Right atrium auricular region (tissue), 2 donors: ENCODE measurements at regions not wholly inside any gene's neighbourhood (a gene's known extent, or its start where the extent isn't known, plus 50 kb on each side); places are given as distances from the start of the nearest gene placed in this dataset.

Source experiments
- DNase-seq: peaks from one replicate; pipeline ENCODE4 v3.0.0-alpha.2; 2019; ENCODE audit warnings: low spot score
- H3K27ac ChIP-seq, 2 donors: fragments of 200-600 bp; sonication (generic); 1 replicate in 1 of 2; 2 replicates in 1 of 2; pipeline ENCODE4 v1.5.1; 2016 to 2019
- H3K27me3 ChIP-seq, 2 donors: fragments of 200-600 bp; sonication (generic); one replicate each; pipeline versions ENCODE4 v1.5.1 to v1.6.0; 2017 to 2019
- H3K36me3 ChIP-seq: fragments of 200-600 bp; sonication (generic); one replicate; pipeline ENCODE4 v1.5.1; 2016
- H3K4me1 ChIP-seq, 2 donors: fragments of 200-600 bp; sonication (generic); one replicate each; pipeline versions ENCODE4 v1.5.1 to v1.6.0; 2017 to 2019
- H3K4me3 ChIP-seq, 2 donors: fragments of 200-600 bp; sonication (generic); 1 replicate in 1 of 2; 2 replicates in 1 of 2; pipeline ENCODE4 v1.5.1; 2017 to 2019; ENCODE audit warnings: mild to moderate bottlenecking in 1 of 2, moderate library complexity in 1 of 2
- H3K9me3 ChIP-seq, 2 donors: fragments of 200-600 bp; sonication (generic); one replicate each; pipeline ENCODE4 v1.5.1; 2019
- TF ChIP-seq, protein P1 (sequence below), 2 donors: fragments of 200-600 bp; sonication (generic); IDR thresholded peaks; one replicate each; pipeline ENCODE4 v1.5.1; 2019; ENCODE audit warnings: antibody characterized with exemption in 2 of 2

DNA sequence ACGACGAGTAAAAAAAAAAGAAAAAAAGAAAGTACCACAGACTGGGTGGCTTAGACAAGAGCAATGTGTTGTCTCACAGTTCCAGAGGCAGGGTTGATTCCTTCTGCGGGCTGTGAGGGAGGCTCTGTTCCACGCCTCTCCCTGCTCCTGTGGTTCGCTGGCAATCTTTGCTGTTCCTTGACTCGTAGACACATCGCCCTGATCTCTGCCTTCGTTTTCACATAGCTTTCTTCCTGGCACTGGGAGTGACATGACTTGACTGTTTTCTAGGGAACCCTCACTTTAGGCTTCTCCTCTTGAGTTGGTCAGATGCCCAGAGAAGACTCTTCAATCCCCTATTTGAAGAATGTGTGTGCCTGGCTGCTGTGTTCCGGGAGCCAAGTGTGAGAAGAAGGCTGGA lies 133.6 kb downstream of the TM2D1 start:
- Histone ChIP-seq H3K27ac (peak overlapping the region; percentile 19 to 52), H3K36me3 (no peaks in the 10 kb centered on the region), H3K9me3 (no peaks in the 10 kb centered on the region), H3K27me3 (no peaks in the 10 kb centered on the region), H3K4me1 (no peaks in the 10 kb centered on the region), H3K4me3 (peak overlapping the region; percentile 15 to 23)
- TF ChIP-seq, protein P1, sequence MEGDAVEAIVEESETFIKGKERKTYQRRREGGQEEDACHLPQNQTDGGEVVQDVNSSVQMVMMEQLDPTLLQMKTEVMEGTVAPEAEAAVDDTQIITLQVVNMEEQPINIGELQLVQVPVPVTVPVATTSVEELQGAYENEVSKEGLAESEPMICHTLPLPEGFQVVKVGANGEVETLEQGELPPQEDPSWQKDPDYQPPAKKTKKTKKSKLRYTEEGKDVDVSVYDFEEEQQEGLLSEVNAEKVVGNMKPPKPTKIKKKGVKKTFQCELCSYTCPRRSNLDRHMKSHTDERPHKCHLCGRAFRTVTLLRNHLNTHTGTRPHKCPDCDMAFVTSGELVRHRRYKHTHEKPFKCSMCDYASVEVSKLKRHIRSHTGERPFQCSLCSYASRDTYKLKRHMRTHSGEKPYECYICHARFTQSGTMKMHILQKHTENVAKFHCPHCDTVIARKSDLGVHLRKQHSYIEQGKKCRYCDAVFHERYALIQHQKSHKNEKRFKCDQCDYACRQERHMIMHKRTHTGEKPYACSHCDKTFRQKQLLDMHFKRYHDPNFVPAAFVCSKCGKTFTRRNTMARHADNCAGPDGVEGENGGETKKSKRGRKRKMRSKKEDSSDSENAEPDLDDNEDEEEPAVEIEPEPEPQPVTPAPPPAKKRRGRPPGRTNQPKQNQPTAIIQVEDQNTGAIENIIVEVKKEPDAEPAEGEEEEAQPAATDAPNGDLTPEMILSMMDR (IDR thresholded peaks at IDR 0.05) = no peak
- DNase-seq = peak; percentile 64

DNA sequence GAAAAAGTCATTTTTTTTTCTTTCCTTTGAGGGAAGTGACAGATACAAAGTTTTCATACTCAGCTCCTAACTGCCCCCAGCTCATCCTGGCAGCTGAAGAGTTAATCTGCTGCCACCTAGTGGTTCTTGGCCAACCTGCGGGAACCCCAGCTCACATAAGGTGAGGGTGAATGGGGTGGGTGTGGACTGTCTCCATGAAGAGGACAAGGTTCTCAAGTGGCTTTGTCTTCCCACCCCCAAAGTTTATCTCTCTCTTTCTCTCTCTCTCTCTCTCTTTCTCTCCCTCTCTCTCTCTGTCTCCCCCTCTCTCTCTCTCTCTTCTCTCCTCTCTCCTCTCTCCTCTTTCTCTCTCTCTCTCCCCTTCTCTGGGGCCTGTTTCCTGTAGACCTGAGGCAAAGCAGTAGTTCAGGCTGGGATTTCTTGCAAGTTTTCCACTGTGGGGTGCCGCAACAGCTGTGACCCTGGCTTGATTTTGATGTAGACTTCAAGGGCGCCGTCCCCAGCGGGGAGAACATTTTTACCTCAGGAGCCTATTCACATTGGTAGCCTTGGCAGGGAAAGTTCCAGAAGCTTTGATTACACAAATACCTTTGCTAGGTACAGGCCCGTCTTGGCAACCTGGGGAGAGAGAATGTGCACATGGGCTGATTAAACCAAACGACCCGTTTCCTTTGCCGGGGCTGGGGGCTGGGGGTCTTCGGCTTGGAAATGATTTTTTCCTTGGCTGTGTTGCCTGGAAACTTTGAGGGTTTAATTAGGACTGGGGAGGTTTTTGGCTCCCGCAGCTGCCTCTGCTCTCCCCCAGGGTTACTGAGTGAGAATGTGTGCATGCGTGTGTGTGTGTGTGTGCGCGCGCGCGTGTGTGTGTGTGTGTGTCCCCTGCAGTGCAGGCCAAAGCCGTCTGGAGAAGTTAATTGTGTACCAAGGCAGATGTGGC lies 135.9 kb downstream of the TM2D1 start:
- H3K27ac ChIP-seq = no peak overlapping the region
- no peaks in the 10 kb centered on the region for H3K36me3 ChIP-seq
- no peak for DNase-seq
- H3K9me3 ChIP-seq = no peaks in the 10 kb centered on the region
- H3K27me3 ChIP-seq = no peaks in the 10 kb centered on the region
- no peak overlapping the region for H3K4me3 ChIP-seq
- TF ChIP-seq, protein P1 (IDR thresholded peaks at IDR 0.05) = peak; percentile 45 to 72
- H3K4me1 ChIP-seq = no peaks in the 10 kb centered on the region

DNA sequence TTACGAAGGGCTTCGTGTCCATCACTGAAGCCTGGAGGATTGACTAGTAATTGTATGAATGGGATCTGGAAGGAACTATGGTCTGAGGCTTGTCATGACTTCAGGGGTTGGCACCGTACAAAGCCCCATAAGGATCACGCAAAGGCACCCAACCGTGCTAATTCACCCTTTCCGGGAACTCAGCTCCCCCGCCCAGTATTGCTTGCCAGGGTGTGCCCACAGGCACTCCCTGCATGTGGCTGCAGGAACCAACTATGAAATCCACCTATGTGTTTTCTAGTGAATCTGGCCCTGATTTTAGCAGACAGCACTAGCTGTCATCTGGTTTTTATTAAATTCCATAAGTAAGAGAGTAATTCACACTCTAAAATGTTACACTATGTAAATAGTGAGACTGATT lies 139.2 kb downstream of the TM2D1 start:
- no peaks in the 10 kb centered on the region for H3K36me3 ChIP-seq
- TF ChIP-seq, protein P1 (IDR thresholded peaks at IDR 0.05) = no peak
- no peak for DNase-seq
- no peaks in the 10 kb centered on the region for H3K9me3 ChIP-seq
- H3K4me1 ChIP-seq = no peaks in the 10 kb centered on the region
- no peak overlapping the region for H3K4me3 ChIP-seq
- H3K27me3 ChIP-seq = no peaks in the 10 kb centered on the region
- H3K27ac ChIP-seq = no peak overlapping the region

DNA sequence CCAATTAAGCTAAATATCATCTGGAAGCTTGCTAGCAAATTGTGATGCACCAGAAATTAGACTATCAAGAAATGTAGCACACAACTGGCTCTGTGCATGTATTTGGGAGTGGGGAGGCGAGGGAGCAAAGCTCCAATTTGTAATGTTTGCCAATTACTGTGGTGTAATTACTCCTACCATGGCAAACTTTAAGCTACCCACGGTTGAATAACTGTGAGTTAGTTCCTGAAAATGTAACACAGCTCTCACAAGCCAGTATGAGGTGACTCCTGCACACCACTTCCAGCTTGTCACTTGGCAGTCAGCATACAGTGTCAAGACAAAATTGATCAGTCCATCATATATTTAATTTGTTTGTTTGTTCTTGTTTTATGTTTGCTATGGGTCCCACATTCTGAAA lies 141.2 kb downstream of the TM2D1 start:
- no peak for DNase-seq
- Histone ChIP-seq H3K36me3 (no peaks in the 10 kb centered on the region), H3K4me3 (no peak overlapping the region), H3K27ac (no peak overlapping the region), H3K27me3 (no peaks in the 10 kb centered on the region), H3K9me3 (no peaks in the 10 kb centered on the region), H3K4me1 (no peaks in the 10 kb centered on the region)
- TF ChIP-seq, protein P1 (IDR thresholded peaks at IDR 0.05) = no peak

DNA sequence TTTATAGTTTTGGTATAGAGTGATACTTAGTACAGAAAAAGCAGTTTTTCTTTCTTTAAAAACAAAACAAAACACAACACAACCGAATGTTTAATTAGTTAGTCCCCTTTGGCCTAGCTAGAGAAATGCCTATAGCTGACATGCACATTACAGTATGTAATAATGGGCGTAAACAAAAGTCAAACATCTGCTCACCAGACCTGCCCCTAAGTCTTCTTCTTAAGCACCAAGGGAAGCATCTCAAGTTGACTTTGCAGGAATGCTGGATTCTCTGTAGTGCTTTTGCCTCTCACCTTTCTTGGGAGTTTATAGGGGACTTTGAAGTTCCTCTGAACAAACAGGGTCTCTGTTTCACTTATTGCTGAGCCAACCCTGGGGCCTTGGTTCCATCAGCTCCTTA lies 143.7 kb downstream of the TM2D1 start:
- Histone ChIP-seq H3K36me3 (no peaks in the 10 kb centered on the region), H3K4me3 (no peak overlapping the region), H3K9me3 (no peaks in the 10 kb centered on the region), H3K27me3 (no peaks in the 10 kb centered on the region), H3K4me1 (no peaks in the 10 kb centered on the region), H3K27ac (no peak overlapping the region)
- no peak for DNase-seq
- TF ChIP-seq, protein P1 (IDR thresholded peaks at IDR 0.05) = no peak
